ENCODE measurements at regions not wholly inside any gene's neighbourhood (a gene's known extent, or its start where the extent isn't known, plus 50 kb on each side); places are given as distances from the start of the nearest gene placed in this dataset.

GRCh38 chr19:31629579-31630363, 280.5 kb upstream of the TSHZ3 start:
- Mint-ChIP-seq H3K4me3 (no peak overlapping the region), H3K27me3 (ENCODE audit: insufficient read depth) (no peaks in the 10 kb centered on the region; the same call in 1 of the 2 replicates), H3K27ac (no peak overlapping the region), H3K9me3 (peaks cover 30% of the 10 kb centered on the region), H3K36me3 (ENCODE audit: low read depth) (no peaks in the 10 kb centered on the region), H3K4me1 (ENCODE audit: low read depth) (no peaks in the 10 kb centered on the region)
- TF ChIP-seq CTCF (IDR thresholded peaks at IDR 0.05): no peak
- DNase-seq: no peak

GRCh38 chr19:31633014-31633413, 283.8 kb upstream of the TSHZ3 start:
- H3K27ac Mint-ChIP-seq: no peak overlapping the region
- no peaks in the 10 kb centered on the region for H3K27me3 Mint-ChIP-seq (ENCODE audit: insufficient read depth)
- H3K9me3 Mint-ChIP-seq: peaks cover 21% of the 10 kb centered on the region; the same call in 1 of the 2 replicates
- H3K4me3 Mint-ChIP-seq: no peak overlapping the region
- DNase-seq: no peak
- H3K4me1 Mint-ChIP-seq (ENCODE audit: low read depth): no peaks in the 10 kb centered on the region
- no peaks in the 10 kb centered on the region for H3K36me3 Mint-ChIP-seq (ENCODE audit: low read depth)
- TF ChIP-seq CTCF (IDR thresholded peaks at IDR 0.05): no peak

GRCh38 chr19:31639306-31639705, 290.1 kb upstream of the TSHZ3 start:
- H3K4me3 Mint-ChIP-seq: no peak overlapping the region
- H3K27ac Mint-ChIP-seq: no peak overlapping the region
- no peaks in the 10 kb centered on the region for H3K36me3 Mint-ChIP-seq (ENCODE audit: low read depth)
- no peaks in the 10 kb centered on the region for H3K4me1 Mint-ChIP-seq (ENCODE audit: low read depth)
- TF ChIP-seq CTCF (IDR thresholded peaks at IDR 0.05): no peak
- H3K27me3 Mint-ChIP-seq (ENCODE audit: insufficient read depth): no peaks in the 10 kb centered on the region
- peaks cover 20% of the 10 kb centered on the region for H3K9me3 Mint-ChIP-seq
- no peak for DNase-seq

GRCh38 chr19:31641591-31641990, 292.4 kb upstream of the TSHZ3 start:
- TF ChIP-seq CTCF (IDR thresholded peaks at IDR 0.05): no peak
- no peak for DNase-seq
- Mint-ChIP-seq H3K4me3 (no peak overlapping the region), H3K36me3 (ENCODE audit: low read depth) (no peaks in the 10 kb centered on the region), H3K27ac (no peak overlapping the region), H3K27me3 (ENCODE audit: insufficient read depth) (no peaks in the 10 kb centered on the region), H3K9me3 (peaks cover 30% of the 10 kb centered on the region), H3K4me1 (ENCODE audit: low read depth) (no peaks in the 10 kb centered on the region)

- peaks cover 41% of the 10 kb centered on the region for H3K9me3 Mint-ChIP-seq
- no peak overlapping the region for H3K4me3 Mint-ChIP-seq
- H3K4me1 Mint-ChIP-seq (ENCODE audit: low read depth): no peaks in the 10 kb centered on the region
- no peaks in the 10 kb centered on the region for H3K36me3 Mint-ChIP-seq (ENCODE audit: low read depth)
- DNase-seq: no peak
- TF ChIP-seq CTCF (IDR thresholded peaks at IDR 0.05): no peak
- H3K27me3 Mint-ChIP-seq (ENCODE audit: insufficient read depth): no peaks in the 10 kb centered on the region
- H3K27ac Mint-ChIP-seq: no peak overlapping the region
Observed at GRCh38 chr19:31648347-31648746, 299.1 kb upstream of the TSHZ3 start.

All from HFFc6 (cell line).